HL-60 (cell line): ENCODE measurements at regions not wholly inside any gene's neighbourhood (a gene's known extent, or its start where the extent isn't known, plus 50 kb on each side); places are given as distances from the start of the nearest gene placed in this dataset.

ENCODE experiments used
- DNase-seq, 2 experiments: peaks; one replicate each; pipeline ENCODE4 v3.0.0-alpha.2; 2010 to 2020; ENCODE audit warnings: low read depth in 1 of 2, low spot score in 1 of 2
- H3K27ac ChIP-seq: fragments of 250-450 bp; sonication (Bioruptor Pico); replicated peaks from 2 replicates; pipeline ENCODE4 v1.5.1; 2020; ENCODE audit warnings: mild to moderate bottlenecking, moderate library complexity
- H3K27me3 ChIP-seq: fragments of 250-450 bp; sonication (Bioruptor Pico); 2 replicates; pipeline ENCODE4 v1.5.1; 2021; ENCODE audit warnings: mild to moderate bottlenecking, moderate library complexity; ENCODE audit not compliant: insufficient read depth, poor library complexity, severe bottlenecking
- H3K4me3 ChIP-seq: replicated peaks from 2 replicates; pipeline ENCODE4 v1.5.1; 2011; ENCODE audit warnings: mild to moderate bottlenecking, control low read depth, low read length; ENCODE audit not compliant: insufficient read depth
- GABPA ChIP-seq: IDR thresholded peaks from 2 replicates; pipeline ENCODE4 v1.6.1; 2012; ENCODE audit warnings: low read depth
- POLR2AphosphoS5 ChIP-seq: IDR thresholded peaks from 2 replicates; pipeline ENCODE4 v1.6.1; 2012; ENCODE audit warnings: low read depth
- REST ChIP-seq: IDR thresholded peaks from 2 replicates; pipeline ENCODE4 v1.6.1; 2012; ENCODE audit warnings: low read depth; ENCODE audit not compliant: insufficient replicate concordance
- SPI1 ChIP-seq: IDR thresholded peaks from 2 replicates; pipeline ENCODE4 v1.6.1; 2012; ENCODE audit warnings: low read depth, mild to moderate bottlenecking, borderline replicate concordance
- TF ChIP-seq, protein P1 (sequence below): IDR thresholded peaks from one replicate; pipeline ENCODE4 v1.5.1; 2011; ENCODE audit warnings: low read length, control low read depth, inconsistent platforms; ENCODE audit not compliant: insufficient read depth

DNA sequence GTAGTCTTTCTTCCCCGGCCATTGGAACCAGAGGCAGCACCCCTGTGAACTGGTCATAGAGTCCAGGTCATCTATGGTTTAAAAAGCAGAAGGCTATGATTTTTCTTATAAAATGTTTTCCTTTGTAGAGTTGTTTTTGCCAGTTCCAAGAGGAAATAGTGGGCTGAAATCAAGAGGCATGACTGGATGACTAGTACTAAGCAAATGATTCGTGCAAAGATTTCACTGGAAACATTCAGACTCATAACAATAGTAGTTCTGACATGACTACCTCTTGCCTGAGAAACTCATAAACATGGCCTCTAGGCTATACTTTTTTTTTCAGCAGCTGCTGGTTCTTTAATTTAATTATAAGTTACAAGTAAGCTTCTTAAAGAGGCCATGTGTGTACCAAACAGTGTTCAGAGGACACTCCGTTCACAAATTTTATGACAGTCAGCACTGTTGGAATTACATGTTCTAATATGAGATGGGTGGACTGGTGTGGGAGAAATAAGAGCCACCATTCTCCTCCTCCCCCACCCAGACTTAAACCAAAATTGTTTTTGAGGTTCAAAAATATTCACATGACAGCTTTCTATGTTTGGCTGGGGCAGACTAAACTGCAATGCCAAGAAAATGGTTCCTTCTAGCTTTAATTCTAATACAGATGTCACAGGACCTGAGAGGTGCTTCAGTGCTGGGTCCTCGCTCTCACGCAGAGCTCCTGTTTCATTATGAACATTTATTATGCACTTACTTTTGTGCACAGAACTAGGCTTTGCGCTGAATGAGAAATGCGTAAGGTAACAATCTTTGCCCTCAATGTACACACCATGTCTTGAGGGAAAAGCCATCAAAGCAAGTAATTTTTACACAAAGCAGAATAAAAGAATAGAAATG, 147.5 kb downstream of the ZC3H11B start:
- no peak overlapping the region for H3K4me3 ChIP-seq
- no peak for DNase-seq
- TF ChIP-seq REST (no peak), POLR2AphosphoS5 (no peak), SPI1 (no peak), GABPA (no peak)
- TF ChIP-seq, protein P1, sequence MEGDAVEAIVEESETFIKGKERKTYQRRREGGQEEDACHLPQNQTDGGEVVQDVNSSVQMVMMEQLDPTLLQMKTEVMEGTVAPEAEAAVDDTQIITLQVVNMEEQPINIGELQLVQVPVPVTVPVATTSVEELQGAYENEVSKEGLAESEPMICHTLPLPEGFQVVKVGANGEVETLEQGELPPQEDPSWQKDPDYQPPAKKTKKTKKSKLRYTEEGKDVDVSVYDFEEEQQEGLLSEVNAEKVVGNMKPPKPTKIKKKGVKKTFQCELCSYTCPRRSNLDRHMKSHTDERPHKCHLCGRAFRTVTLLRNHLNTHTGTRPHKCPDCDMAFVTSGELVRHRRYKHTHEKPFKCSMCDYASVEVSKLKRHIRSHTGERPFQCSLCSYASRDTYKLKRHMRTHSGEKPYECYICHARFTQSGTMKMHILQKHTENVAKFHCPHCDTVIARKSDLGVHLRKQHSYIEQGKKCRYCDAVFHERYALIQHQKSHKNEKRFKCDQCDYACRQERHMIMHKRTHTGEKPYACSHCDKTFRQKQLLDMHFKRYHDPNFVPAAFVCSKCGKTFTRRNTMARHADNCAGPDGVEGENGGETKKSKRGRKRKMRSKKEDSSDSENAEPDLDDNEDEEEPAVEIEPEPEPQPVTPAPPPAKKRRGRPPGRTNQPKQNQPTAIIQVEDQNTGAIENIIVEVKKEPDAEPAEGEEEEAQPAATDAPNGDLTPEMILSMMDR = no peak
- H3K27ac ChIP-seq = no peak overlapping the region
- H3K27me3 ChIP-seq = no peaks in the 10 kb centered on the region

GRCh38 chr1:219463636-219464035, 149.3 kb downstream of the ZC3H11B start:
- TF ChIP-seq REST (no peak), SPI1 (no peak), POLR2AphosphoS5 (no peak), GABPA (no peak)
- TF ChIP-seq, protein P1 = no peak
- Histone ChIP-seq H3K27me3 (no peaks in the 10 kb centered on the region), H3K27ac (no peak overlapping the region), H3K4me3 (no peak overlapping the region)
- no peak for DNase-seq

DNA sequence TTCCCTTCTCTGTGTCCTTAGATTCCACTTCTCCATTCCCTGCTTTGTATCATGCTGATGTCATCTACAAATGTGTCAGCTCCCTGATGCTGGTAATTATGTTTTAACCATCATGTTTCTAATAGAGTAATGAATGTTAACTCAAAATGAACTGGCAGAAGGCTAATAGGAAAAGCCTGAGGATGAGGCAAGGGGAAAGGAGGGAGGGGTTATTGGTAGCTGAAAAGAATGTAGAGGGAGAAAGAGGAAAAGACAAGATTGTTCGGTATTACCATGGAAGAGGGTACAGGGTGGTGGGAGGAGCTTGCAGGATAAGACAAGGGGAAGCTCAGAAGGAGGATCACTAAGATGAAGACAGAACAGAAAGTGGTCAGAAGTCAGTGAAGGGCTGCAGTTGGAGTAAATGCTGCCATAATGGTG, 150.9 kb downstream of the ZC3H11B start:
- Histone ChIP-seq H3K4me3 (no peak overlapping the region), H3K27ac (peak overlapping the region; percentile 75), H3K27me3 (no peaks in the 10 kb centered on the region)
- TF ChIP-seq SPI1 = peak; percentile 25; the same call in 1 of the 2 replicates
- TF ChIP-seq, protein P1 = no peak
- DNase-seq = peak in 1 of 2 experiments; percentile 9
